ENCODE measurements at regions not wholly inside any gene's neighbourhood (a gene's known extent, or its start where the extent isn't known, plus 50 kb on each side); places are given as distances from the start of the nearest gene placed in this dataset.

DNA sequence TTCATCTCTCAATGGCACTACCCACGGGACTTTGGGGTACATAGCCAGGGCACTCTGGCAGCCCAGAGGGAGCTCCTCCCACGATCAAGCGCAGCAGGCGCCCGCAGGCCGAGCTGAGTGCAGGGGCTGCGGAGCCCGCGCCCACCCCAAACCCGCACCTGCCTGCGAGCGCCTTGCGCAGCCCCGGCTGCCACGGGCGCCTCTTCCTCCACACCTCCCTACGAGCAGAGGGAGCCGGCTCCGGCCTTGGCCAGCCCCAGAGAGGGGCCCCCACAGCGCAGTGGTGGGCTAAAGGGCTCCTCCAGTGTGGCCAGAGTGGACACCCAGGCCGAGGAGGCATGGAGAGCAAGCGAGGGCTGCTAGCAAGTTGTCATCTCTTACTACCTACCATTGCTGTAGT lies 165.2 kb downstream of the UBE2E3 start:
- in situ Hi-C loops (cut with HindIII; ENCODE audit: low sequenced_read_pairs): no loop called here

- in situ Hi-C loops (cut with HindIII; ENCODE audit: low sequenced_read_pairs): no loop called here
Measured at GRCh38 chr2:181146171-181146570, 165.8 kb downstream of the UBE2E3 start.

DNA sequence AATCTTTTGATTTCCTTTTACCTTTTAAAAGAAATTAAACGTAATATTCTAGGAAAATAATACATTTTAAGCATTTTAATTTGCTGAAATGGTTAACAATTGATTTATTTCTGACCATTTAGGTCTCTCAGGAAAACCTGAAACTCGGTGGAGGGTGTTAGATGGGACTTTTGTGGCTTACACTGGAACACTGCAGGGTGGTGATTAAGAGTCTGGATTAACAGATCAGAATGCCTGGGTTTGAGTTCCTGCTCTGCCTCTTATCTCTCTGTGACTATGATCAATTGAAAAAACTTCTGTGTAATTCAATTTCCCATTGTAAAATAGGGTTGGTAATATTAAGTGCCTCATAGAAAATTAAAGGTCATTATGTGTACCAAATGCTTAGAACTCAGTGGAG lies 168.7 kb downstream of the UBE2E3 start:
- in situ Hi-C loops (cut with HindIII; ENCODE audit: low sequenced_read_pairs): no loop called here

GRCh38 chr2:181152226-181152625 lies 171.8 kb downstream of the UBE2E3 start:
- in situ Hi-C loops (cut with HindIII; ENCODE audit: low sequenced_read_pairs): no loop called here

GRCh38 chr2:181152701-181153100 lies 172.3 kb downstream of the UBE2E3 start:
- in situ Hi-C loops (cut with HindIII; ENCODE audit: low sequenced_read_pairs): no loop called here

DNA sequence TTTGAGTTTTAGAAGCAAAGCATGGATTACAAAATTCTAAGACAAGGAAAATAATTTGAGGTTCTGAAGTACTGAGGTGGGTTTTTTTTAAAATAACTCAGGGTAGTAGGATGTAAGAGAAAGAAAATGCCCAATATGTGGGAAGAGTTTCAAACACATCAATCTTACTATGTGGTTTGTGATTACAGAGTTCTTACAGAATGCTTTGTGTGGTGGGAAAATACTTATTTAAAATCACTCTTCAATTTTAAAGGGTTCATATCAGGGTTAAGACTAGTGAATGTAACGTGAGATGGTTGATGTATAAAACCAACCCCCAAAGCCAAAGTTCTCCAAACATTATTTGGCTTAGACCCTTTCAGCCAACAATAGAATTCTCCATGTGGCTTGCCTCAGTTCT lies 173.5 kb downstream of the UBE2E3 start:
- in situ Hi-C loops (cut with HindIII; ENCODE audit: low sequenced_read_pairs): no loop called here

DNA sequence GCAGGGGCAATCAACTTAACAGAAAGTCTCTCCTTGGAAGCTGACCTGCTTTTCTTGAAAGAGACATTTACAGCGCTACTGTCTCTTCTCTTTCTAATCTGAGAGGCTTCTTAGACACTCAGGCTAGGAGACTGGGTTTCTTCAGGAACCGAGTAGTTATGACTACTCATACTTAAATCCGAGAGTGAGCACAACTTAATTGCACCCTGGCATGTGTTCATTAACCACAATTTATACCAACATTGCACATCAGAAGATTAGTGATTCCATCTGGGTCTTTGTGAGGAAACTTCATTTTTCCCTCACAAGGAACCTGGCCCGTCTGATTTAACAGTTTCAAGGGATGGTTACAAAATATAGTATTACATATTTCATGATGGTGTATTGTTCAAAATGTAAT lies 176.9 kb downstream of the UBE2E3 start:
- in situ Hi-C loops (cut with HindIII; ENCODE audit: low sequenced_read_pairs): no loop called here

DNA sequence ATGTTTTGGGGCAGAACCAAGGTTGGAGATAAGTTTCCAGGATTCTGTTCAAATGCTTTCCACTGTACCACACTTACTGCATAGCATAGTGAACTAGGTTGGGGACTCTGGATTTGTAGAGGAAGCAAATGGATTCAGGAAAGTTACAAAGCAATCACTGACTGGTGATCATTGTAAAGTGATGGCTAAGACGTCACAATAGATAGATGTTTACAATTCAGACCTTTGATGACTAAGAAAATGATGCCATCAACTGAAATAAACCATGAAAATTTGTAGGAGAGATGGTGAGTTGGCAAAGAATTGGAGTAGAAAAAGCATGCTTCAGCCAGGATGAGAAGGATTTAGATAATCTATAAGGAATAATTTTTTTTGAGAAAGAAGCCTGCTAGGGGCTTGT lies 178.0 kb downstream of the UBE2E3 start:
- in situ Hi-C loops (cut with HindIII; ENCODE audit: low sequenced_read_pairs): no loop called here

DNA sequence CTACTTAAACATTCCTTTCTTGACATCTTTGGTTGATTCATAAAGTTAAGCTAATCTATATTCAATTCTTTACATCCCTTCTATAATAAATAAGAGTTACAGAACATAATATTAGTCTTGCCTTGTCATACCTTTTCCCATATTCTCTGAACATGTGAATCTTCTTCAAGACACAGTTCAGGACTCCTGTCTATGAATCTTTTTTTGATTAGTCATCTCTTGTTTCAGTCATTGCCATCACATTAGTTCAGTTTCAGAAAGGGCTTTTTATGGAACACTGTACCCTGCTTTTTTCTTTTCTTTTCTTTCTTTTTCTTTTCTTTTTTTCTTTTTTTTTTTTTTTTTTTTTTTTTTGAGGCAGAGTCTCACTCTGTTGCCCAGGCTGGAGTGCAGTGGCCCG lies 181.2 kb downstream of the UBE2E3 start:
- in situ Hi-C loops (cut with HindIII; ENCODE audit: low sequenced_read_pairs): no loop called here

DNA sequence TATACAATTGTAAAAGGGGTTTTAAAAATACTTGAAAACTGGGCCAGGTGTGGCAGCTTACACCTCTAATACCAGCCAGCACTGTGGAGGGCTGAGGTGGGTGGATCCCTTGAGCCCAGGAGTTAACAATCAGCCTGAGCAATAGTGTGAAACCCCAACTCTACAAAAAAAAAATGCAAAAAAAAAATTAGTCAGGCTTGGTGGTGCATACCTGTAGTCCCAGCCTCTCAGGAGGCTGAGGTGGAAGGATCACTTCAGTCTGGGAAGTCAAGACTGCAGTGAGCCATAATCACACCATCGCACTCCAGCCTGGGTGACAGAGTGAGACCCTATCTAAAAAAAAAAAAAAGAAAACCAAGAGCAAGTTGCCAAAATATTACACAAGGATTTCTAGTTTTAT lies 182.7 kb downstream of the UBE2E3 start:
- in situ Hi-C loops (cut with HindIII; ENCODE audit: low sequenced_read_pairs): no loop called here

- in situ Hi-C loops (cut with HindIII; ENCODE audit: low sequenced_read_pairs): no loop called here
Measured at GRCh38 chr2:181163691-181164090, 183.3 kb downstream of the UBE2E3 start.

DNA sequence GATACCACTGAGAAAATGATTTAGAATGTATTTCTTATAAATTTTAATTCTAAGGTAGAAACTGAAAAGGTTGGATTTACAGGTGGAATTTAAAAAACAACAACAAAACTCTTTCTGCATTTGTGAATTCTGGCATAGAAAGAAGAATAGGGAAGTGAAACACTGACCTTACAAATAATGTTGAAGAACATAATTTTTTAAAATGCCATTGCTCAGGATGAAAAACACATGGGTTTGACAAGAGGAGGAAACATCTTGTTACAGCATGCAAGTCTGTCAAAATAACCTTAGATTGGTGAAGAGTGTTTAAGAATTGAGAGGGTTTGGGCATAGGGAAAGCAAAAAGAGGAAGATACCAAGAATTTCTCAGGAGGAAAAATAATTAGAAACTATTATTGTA lies 184.3 kb downstream of the UBE2E3 start:
- in situ Hi-C loops (cut with HindIII; ENCODE audit: low sequenced_read_pairs): no loop called here

- in situ Hi-C loops (cut with HindIII; ENCODE audit: low sequenced_read_pairs): no loop called here
Measured at GRCh38 chr2:181165199-181165868, 184.9 kb downstream of the UBE2E3 start.

- in situ Hi-C loops (cut with HindIII; ENCODE audit: low sequenced_read_pairs): no loop called here
Measured at GRCh38 chr2:181169503-181169902, 189.1 kb downstream of the UBE2E3 start.

DNA sequence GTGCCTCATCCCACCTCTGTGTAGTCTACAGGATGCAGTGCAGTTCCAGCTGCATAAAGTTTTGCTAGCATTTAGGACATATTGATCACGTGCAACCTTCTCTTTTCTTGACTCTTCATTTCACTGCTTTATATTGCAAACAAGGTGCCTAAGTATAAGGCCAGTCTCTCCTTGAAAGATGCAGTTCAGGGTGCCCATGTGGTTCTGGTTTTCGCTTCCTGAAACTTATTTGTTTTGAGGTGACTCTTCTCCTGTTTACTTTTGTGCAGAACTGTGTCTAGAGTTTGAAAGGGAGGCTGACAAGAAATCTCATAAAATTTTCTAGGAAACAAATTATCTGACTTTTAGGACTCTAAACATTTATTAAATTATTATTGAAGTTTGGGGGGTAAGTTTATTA lies 189.9 kb downstream of the UBE2E3 start:
- in situ Hi-C loops (cut with HindIII; ENCODE audit: low sequenced_read_pairs): no loop called here

GRCh38 chr2:181172676-181173075 lies 192.3 kb downstream of the UBE2E3 start:
- in situ Hi-C loops (cut with HindIII; ENCODE audit: low sequenced_read_pairs): no loop called here

- in situ Hi-C loops (cut with HindIII; ENCODE audit: low sequenced_read_pairs): no loop called here
Measured at GRCh38 chr2:181174611-181175580, 194.5 kb downstream of the UBE2E3 start.

GRCh38 chr2:181176540-181176939 lies 196.1 kb downstream of the UBE2E3 start:
- in situ Hi-C loops (cut with HindIII; ENCODE audit: low sequenced_read_pairs): no loop called here

- in situ Hi-C loops (cut with HindIII; ENCODE audit: low sequenced_read_pairs): no loop called here
Measured at GRCh38 chr2:181177376-181177775, 197.0 kb downstream of the UBE2E3 start.

DNA sequence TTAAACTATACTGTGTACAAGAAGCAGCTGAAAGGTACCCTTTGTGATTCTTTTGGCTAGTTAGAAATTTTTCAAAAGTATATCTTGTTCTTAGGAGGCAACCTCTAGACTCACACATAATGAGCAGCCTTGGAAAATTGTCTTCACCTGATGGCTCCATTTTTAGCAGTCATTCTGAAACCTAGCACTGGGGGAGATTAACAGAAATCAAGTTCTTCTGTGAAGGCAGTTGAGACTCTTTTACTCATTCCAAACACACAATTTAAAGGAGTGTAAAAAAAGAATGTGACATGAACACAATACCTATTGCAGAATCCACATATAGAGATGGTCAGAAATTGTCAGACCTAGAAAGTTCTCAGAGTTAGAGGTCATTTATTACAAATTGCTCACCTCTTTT lies 197.7 kb downstream of the UBE2E3 start:
- in situ Hi-C loops (cut with HindIII; ENCODE audit: low sequenced_read_pairs): no loop called here

GRCh38 chr2:181178823-181179412 lies 198.5 kb downstream of the UBE2E3 start:
- in situ Hi-C loops (cut with HindIII; ENCODE audit: low sequenced_read_pairs): no loop called here
